ENCODE measurements at regions not wholly inside any gene's neighbourhood (a gene's known extent, or its start where the extent isn't known, plus 50 kb on each side); places are given as distances from the start of the nearest gene placed in this dataset.

DNA sequence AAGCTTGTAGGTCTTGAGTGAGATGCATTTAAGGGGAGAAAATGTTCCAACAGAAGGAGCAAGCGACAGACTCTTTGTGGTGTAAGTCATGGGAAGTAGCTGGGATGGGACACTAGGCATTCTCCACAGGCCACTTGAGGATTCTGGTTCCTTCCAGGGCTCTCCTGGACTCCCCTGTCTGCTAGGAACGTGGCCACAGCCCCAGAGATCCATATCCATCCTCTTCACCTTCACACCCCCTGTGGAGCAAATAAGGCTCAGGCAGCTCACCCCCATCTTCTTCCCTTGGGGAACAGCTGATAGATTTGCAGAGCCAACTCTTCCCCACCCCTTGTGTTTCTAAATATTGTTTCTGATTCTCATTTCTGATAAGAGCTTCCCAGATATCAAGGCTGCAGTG is 482.6 kb upstream of the MKI67 start:
- TF ChIP-seq HEY1 (CRISPR knock-in tag; IDR thresholded peaks at IDR 0.05; ENCODE audit: borderline replicate concordance) (no peak), BDP1 (IDR thresholded peaks at IDR 0.05; ENCODE audit: insufficient read depth, insufficient read length) (no peak), TRIM28 (IDR thresholded peaks at IDR 0.05) (no peak), STAT5B (CRISPR knock-in tag; IDR thresholded peaks at IDR 0.05) (no peak), MAFK (IDR thresholded peaks at IDR 0.05; ENCODE audit: low read length) (no peak), ZNF408 (CRISPR knock-in tag; IDR thresholded peaks at IDR 0.05; ENCODE audit: low read depth) (no peak), XRCC5 (IDR thresholded peaks at IDR 0.05; ENCODE audit: low read depth, low read length) (no peak), SRSF7 (optimal IDR thresholded peaks at IDR 0.05; ENCODE audit: low read depth, low read length) (no peak), SP1 (CRISPR knock-in tag; IDR thresholded peaks at IDR 0.05) (no peak), ZBTB8A (IDR thresholded peaks at IDR 0.05; ENCODE audit: partially characterized antibody) (no peak), MED1 (CRISPR knock-in tag; IDR thresholded peaks at IDR 0.05; ENCODE audit: borderline replicate concordance) (no peak), CBX1 (IDR thresholded peaks at IDR 0.05; ENCODE audit: low read depth) (no peak), ZNF76 (CRISPR knock-in tag; IDR thresholded peaks at IDR 0.05; ENCODE audit: borderline replicate concordance) (no peak), ZNF274 (IDR thresholded peaks at IDR 0.05; ENCODE audit: borderline replicate concordance, low read depth, low read length) (no peak)
- TF ChIP-seq, protein P1, sequence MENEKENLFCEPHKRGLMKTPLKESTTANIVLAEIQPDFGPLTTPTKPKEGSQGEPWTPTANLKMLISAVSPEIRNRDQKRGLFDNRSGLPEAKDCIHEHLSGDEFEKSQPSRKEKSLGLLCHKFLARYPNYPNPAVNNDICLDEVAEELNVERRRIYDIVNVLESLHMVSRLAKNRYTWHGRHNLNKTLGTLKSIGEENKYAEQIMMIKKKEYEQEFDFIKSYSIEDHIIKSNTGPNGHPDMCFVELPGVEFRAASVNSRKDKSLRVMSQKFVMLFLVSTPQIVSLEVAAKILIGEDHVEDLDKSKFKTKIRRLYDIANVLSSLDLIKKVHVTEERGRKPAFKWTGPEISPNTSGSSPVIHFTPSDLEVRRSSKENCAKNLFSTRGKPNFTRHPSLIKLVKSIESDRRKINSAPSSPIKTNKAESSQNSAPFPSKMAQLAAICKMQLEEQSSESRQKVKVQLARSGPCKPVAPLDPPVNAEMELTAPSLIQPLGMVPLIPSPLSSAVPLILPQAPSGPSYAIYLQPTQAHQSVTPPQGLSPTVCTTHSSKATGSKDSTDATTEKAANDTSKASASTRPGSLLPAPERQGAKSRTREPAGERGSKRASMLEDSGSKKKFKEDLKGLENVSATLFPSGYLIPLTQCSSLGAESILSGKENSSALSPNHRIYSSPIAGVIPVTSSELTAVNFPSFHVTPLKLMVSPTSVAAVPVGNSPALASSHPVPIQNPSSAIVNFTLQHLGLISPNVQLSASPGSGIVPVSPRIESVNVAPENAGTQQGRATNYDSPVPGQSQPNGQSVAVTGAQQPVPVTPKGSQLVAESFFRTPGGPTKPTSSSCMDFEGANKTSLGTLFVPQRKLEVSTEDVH (IDR thresholded peaks at IDR 0.05; ENCODE audit: low read depth, partially characterized antibody) = no peak
- TF ChIP-seq, protein P2, sequence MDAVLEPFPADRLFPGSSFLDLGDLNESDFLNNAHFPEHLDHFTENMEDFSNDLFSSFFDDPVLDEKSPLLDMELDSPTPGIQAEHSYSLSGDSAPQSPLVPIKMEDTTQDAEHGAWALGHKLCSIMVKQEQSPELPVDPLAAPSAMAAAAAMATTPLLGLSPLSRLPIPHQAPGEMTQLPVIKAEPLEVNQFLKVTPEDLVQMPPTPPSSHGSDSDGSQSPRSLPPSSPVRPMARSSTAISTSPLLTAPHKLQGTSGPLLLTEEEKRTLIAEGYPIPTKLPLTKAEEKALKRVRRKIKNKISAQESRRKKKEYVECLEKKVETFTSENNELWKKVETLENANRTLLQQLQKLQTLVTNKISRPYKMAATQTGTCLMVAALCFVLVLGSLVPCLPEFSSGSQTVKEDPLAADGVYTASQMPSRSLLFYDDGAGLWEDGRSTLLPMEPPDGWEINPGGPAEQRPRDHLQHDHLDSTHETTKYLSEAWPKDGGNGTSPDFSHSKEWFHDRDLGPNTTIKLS (IDR thresholded peaks at IDR 0.05; ENCODE audit: borderline replicate concordance, low read depth) = no peak
- TF ChIP-seq, protein P3, sequence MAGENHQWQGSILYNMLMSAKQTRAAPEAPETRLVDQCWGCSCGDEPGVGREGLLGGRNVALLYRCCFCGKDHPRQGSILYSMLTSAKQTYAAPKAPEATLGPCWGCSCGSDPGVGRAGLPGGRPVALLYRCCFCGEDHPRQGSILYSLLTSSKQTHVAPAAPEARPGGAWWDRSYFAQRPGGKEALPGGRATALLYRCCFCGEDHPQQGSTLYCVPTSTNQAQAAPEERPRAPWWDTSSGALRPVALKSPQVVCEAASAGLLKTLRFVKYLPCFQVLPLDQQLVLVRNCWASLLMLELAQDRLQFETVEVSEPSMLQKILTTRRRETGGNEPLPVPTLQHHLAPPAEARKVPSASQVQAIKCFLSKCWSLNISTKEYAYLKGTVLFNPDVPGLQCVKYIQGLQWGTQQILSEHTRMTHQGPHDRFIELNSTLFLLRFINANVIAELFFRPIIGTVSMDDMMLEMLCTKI (IDR thresholded peaks at IDR 0.05; ENCODE audit: partially characterized antibody) = no peak
- Histone ChIP-seq H3K9ac (ENCODE audit: insufficient read depth in 1 of 2, low read depth in 2 of 2, low read length in 2 of 2) (no peak overlapping the region), H3K27me3 (ENCODE audit: control insufficient read depth in 2 of 2, insufficient read depth in 2 of 2, low read length in 2 of 2) (no peaks in the 10 kb centered on the region), H3K79me2 (ENCODE audit: control insufficient read depth, insufficient read depth, low read length) (no peaks in the 10 kb centered on the region), H3K27ac (ENCODE audit: extremely low read depth, low read depth, low read length) (no peak overlapping the region), H2AFZ (ENCODE audit: low read depth, low read length) (no peak overlapping the region), H3K4me3 (no peak overlapping the region), H3K4me1 (replicated peaks in 1 of 2; ENCODE audit: control insufficient read depth in 2 of 2, insufficient read depth in 2 of 2, low read length in 2 of 2) (peaks cover 5 to 6% of the 10 kb centered on the region in 2 experiments; a peak in 3 of 5 replicates), H3K9me1 (ENCODE audit: control insufficient read depth, insufficient read depth, low read length) (no peaks in the 10 kb centered on the region), H3K36me3 (ENCODE audit: control insufficient read depth, insufficient read depth, low read length) (no peaks in the 10 kb centered on the region), H3K4me2 (ENCODE audit: insufficient read depth, low read length) (no peak overlapping the region), H4K20me1 (replicated peaks; ENCODE audit: control insufficient read depth, insufficient read depth, low read length) (no peaks in the 10 kb centered on the region), H3K9me3 (replicated peaks; ENCODE audit: control insufficient read depth, insufficient read depth, low read depth, low read length) (no peaks in the 10 kb centered on the region)
- CTCF ChIA-PET (ENCODE audit: low intra/inter-chr PET ratio) = no interaction called here
- DNase-seq (ENCODE audit: extremely low read depth in 1 of 4, low spot score in 3 of 4) = no peak
- POLR2A ChIA-PET = interaction anchor here (0.6 to 0.7 kb wide), 2 partner anchors 58 to 87 kb away, joined by 3 to 4 read pairs; no protein-coding TSS in a partner anchor
- 83% methylated on average over 1 of the region's 2 CpGs for WGBS (ENCODE audit: insufficient coverage, low coverage, missing lambda C conversion rate)
- FAIRE-seq = no peak
- intact Hi-C loops (cut with micrococcal nuclease) = no loop called here
- ATAC-seq = no peak
- no TSS peak for BruUV-seq (replicated peaks)
- in situ Hi-C loops (cut with MboI) = no loop called here

All from K562 (cell line).